SU-DHL-6 (cell line): ENCODE measurements at regions not wholly inside any gene's neighbourhood (a gene's known extent, or its start where the extent isn't known, plus 50 kb on each side); places are given as distances from the start of the nearest gene placed in this dataset.

Experiments used
- H2AFZ ChIP-seq: fragments of 200-600 bp; sonication (generic); 2 replicates; pipeline ENCODE4 v1.6.1; 2014; ENCODE audit warnings: low read depth, mild to moderate bottlenecking, moderate library complexity, mixed read lengths, antibody characterized with exemption, low read length; ENCODE audit not compliant: severe bottlenecking
- H3F3A ChIP-seq: fragments of 200-600 bp; shearing (Covaris generic); 2 replicates; pipeline ENCODE4 v1.6.0; 2016; ENCODE audit warnings: antibody characterized with exemption, mild to moderate bottlenecking; ENCODE audit not compliant: insufficient read depth
- H3K27ac ChIP-seq: fragments of 200-600 bp; sonication (generic); 2 replicates; pipeline ENCODE4 v1.5.1; 2016; ENCODE audit warnings: low read depth, mild to moderate bottlenecking, low read length, moderate library complexity, mixed read lengths
- H3K27me3 ChIP-seq: fragments of 200-600 bp; sonication (generic), shearing (Covaris generic); 2 replicates; pipeline ENCODE4 v1.6.0; 2014; ENCODE audit warnings: mild to moderate bottlenecking, low read length
- H3K36me3 ChIP-seq: fragments of 200-600 bp; sonication (generic); 2 replicates; pipeline ENCODE4 v1.6.1; 2014; ENCODE audit warnings: mild to moderate bottlenecking, low read length, mixed read lengths
- H3K4me2 ChIP-seq: fragments of 300-600, 200-600 bp; shearing (Covaris generic), sonication (generic); 2 replicates; pipeline ENCODE4 v1.6.0; 2014; ENCODE audit warnings: low read length, low read depth, mild to moderate bottlenecking; ENCODE audit not compliant: poor library complexity, severe bottlenecking
- H3K4me3 ChIP-seq: fragments of 200-600 bp; sonication (generic); 2 replicates; pipeline ENCODE4 v1.5.1; 2014; ENCODE audit warnings: antibody characterized with exemption, low read length, mild to moderate bottlenecking, mixed read lengths; ENCODE audit not compliant: insufficient read depth, poor library complexity, severe bottlenecking
- H3K79me2 ChIP-seq: fragments of 200-600 bp; sonication (generic); 2 replicates; pipeline ENCODE4 v1.6.1; 2014; ENCODE audit warnings: mild to moderate bottlenecking, low read length, moderate library complexity; ENCODE audit not compliant: insufficient read depth
- H3K9ac ChIP-seq: fragments of 200-600 bp; sonication (generic); 2 replicates; pipeline ENCODE4 v1.7.0; 2014; ENCODE audit warnings: mild to moderate bottlenecking, low read length
- H3K9me2 ChIP-seq: fragments of 200-600 bp; sonication (generic); replicated peaks from 2 replicates; pipeline ENCODE4 v1.6.1; 2014; ENCODE audit warnings: low read length; ENCODE audit not compliant: insufficient read depth
- H3K9me3 ChIP-seq: fragments of 200-600 bp; sonication (generic); 2 replicates; pipeline ENCODE4 v1.6.1; 2014; ENCODE audit warnings: low read length, mixed read lengths; ENCODE audit not compliant: insufficient read depth
- H4K20me1 ChIP-seq: fragments of 200-600 bp; sonication (generic); 2 replicates; pipeline ENCODE4 v1.6.1; 2014; ENCODE audit warnings: low read depth, mild to moderate bottlenecking, antibody characterized with exemption, low read length, moderate library complexity, mixed read lengths
- EZH2phosphoT487 ChIP-seq: fragments of 200-600 bp; sonication (generic), shearing (Covaris generic); conservative IDR thresholded peaks from 2 replicates; pipeline ENCODE4 v1.6.1; 2018; ENCODE audit warnings: mild to moderate bottlenecking, antibody characterized with exemption, low read length, moderate library complexity, mixed read lengths
- TF ChIP-seq, protein P1 (sequence below): fragments of 200-600 bp; sonication (generic); IDR thresholded peaks from one replicate; pipeline ENCODE4 v1.5.1; 2017; ENCODE audit warnings: antibody characterized with exemption, mild to moderate bottlenecking, low read length, moderate library complexity; ENCODE audit not compliant: insufficient read depth, poor library complexity, severe bottlenecking

DNA sequence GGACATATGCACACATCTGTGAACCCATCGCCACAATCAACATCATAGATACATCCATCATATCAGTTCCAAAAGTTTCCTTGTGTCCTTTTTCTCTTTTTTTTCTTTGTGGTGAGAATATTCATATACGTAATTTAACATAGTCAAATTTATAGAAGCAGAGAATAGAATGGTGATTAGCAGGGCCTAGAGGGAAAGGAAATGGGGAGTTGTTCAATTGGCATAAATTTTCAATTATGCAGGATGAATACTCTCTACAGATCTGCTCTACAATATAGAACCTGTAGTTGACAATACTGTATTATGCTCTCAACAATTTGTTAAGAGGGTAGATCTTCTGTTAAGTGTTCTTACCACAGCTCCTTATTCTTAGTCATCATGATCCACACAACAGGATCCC lies 413.2 kb downstream of the SHISA9 start:
- H4K20me1 ChIP-seq = no peaks in the 10 kb centered on the region
- TF ChIP-seq EZH2phosphoT487 = no peak
- TF ChIP-seq, protein P1, sequence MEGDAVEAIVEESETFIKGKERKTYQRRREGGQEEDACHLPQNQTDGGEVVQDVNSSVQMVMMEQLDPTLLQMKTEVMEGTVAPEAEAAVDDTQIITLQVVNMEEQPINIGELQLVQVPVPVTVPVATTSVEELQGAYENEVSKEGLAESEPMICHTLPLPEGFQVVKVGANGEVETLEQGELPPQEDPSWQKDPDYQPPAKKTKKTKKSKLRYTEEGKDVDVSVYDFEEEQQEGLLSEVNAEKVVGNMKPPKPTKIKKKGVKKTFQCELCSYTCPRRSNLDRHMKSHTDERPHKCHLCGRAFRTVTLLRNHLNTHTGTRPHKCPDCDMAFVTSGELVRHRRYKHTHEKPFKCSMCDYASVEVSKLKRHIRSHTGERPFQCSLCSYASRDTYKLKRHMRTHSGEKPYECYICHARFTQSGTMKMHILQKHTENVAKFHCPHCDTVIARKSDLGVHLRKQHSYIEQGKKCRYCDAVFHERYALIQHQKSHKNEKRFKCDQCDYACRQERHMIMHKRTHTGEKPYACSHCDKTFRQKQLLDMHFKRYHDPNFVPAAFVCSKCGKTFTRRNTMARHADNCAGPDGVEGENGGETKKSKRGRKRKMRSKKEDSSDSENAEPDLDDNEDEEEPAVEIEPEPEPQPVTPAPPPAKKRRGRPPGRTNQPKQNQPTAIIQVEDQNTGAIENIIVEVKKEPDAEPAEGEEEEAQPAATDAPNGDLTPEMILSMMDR = no peak

GRCh38 chr16:13315642-13316427 lies 414.4 kb downstream of the SHISA9 start:
- H3K4me2 ChIP-seq = no peak overlapping the region

More for the DNA sequence above, 413.2 kb downstream of the SHISA9 start:
- no peaks in the 10 kb centered on the region for H3K27me3 ChIP-seq
- no peak overlapping the region for H3K27ac ChIP-seq
- no peaks in the 10 kb centered on the region for H3K9me2 ChIP-seq
- H3K36me3 ChIP-seq = no peaks in the 10 kb centered on the region
- H3K4me2 ChIP-seq = no peak overlapping the region
- H3K79me2 ChIP-seq = no peaks in the 10 kb centered on the region
- H3K9ac ChIP-seq = no peak overlapping the region
- H3K9me3 ChIP-seq = no peaks in the 10 kb centered on the region
- H3K4me3 ChIP-seq = no peak overlapping the region
- no peak overlapping the region for H2AFZ ChIP-seq
- H3F3A ChIP-seq = no peaks in the 10 kb centered on the region

GRCh38 chr16:13322336-13322735 lies 420.9 kb downstream of the SHISA9 start:
- no peaks in the 10 kb centered on the region for H3F3A ChIP-seq
- no peaks in the 10 kb centered on the region for H3K9me3 ChIP-seq
- H3K4me3 ChIP-seq = no peak overlapping the region
- TF ChIP-seq EZH2phosphoT487 = no peak
- TF ChIP-seq, protein P1 = no peak
- H3K27me3 ChIP-seq = no peaks in the 10 kb centered on the region
- H3K4me2 ChIP-seq = no peak overlapping the region
- H4K20me1 ChIP-seq = no peaks in the 10 kb centered on the region
- H3K79me2 ChIP-seq = no peaks in the 10 kb centered on the region
- no peaks in the 10 kb centered on the region for H3K9me2 ChIP-seq
- H3K9ac ChIP-seq = no peak overlapping the region
- H2AFZ ChIP-seq = no peak overlapping the region
- H3K27ac ChIP-seq = no peak overlapping the region
- H3K36me3 ChIP-seq = no peaks in the 10 kb centered on the region

More at GRCh38 chr16:13315642-13316427, 414.4 kb downstream of the SHISA9 start:
- Histone ChIP-seq H2AFZ (peak overlapping the region; percentile 21), H3F3A (no peaks in the 10 kb centered on the region), H3K9me2 (no peaks in the 10 kb centered on the region), H3K9ac (no peak overlapping the region), H3K27ac (no peak overlapping the region), H3K27me3 (no peaks in the 10 kb centered on the region), H3K36me3 (no peaks in the 10 kb centered on the region), H4K20me1 (no peaks in the 10 kb centered on the region), H3K9me3 (no peaks in the 10 kb centered on the region), H3K79me2 (no peaks in the 10 kb centered on the region), H3K4me3 (no peak overlapping the region)
- TF ChIP-seq EZH2phosphoT487 = no peak
- TF ChIP-seq, protein P1 = no peak
